HCT116 (cell line): ENCODE measurements at regions not wholly inside any gene's neighbourhood (a gene's known extent, or its start where the extent isn't known, plus 50 kb on each side); places are given as distances from the start of the nearest gene placed in this dataset.

Source experiments
- ZFX ChIP-seq: fragments of 450-650 bp; IDR thresholded peaks from 2 replicates; pipeline ENCODE4 v1.6.1; 2017
- TF ChIP-seq, protein P1 (sequence below): IDR thresholded peaks from 2 replicates; pipeline ENCODE4 v1.6.1; 2012

DNA sequence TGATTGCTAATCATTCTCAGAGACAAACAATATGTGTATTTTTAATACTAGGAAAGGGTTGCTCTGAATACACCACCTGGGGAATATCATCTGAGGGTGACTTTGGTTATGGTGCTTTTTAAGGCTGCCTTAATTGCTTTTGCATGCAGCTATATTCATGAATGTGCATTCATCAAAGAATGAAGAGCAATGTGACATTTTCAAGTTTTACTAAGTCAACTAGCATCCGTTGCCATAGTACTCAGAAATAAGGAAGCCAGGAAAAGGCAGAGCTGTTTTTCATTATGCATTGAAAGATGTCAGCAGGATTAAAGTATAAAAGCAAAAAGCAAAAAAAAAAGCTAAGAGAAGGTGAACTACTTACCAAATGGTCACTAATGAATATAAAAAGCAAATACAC, 67.4 kb upstream of the PCDH18 start:
- TF ChIP-seq, protein P1, sequence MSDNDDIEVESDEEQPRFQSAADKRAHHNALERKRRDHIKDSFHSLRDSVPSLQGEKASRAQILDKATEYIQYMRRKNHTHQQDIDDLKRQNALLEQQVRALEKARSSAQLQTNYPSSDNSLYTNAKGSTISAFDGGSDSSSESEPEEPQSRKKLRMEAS = no peak
- no peak for TF ChIP-seq ZFX
